ENCODE measurements at regions not wholly inside any gene's neighbourhood (a gene's known extent, or its start where the extent isn't known, plus 50 kb on each side); places are given as distances from the start of the nearest gene placed in this dataset.

DNA sequence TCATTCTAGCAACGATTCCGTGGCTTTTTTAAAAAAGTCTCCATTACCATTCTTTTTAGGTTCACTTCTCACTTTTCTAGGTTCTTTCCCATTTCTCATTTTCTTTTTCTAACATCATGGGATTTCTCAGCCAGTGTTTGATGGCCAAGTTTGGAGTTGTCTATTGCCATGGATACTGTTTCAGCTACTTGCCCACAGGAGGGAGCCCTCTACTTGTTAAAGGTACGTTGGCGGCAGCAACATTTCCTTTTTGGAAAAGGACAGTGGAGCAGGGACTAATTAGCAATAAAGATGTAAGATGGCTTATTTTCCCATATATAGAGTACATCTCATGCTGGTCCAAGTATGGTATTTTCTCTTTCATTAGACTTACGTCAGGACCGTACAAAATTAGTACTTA is 2257.5 kb upstream of the C9orf72 start:
- TF ChIP-seq, protein P1, sequence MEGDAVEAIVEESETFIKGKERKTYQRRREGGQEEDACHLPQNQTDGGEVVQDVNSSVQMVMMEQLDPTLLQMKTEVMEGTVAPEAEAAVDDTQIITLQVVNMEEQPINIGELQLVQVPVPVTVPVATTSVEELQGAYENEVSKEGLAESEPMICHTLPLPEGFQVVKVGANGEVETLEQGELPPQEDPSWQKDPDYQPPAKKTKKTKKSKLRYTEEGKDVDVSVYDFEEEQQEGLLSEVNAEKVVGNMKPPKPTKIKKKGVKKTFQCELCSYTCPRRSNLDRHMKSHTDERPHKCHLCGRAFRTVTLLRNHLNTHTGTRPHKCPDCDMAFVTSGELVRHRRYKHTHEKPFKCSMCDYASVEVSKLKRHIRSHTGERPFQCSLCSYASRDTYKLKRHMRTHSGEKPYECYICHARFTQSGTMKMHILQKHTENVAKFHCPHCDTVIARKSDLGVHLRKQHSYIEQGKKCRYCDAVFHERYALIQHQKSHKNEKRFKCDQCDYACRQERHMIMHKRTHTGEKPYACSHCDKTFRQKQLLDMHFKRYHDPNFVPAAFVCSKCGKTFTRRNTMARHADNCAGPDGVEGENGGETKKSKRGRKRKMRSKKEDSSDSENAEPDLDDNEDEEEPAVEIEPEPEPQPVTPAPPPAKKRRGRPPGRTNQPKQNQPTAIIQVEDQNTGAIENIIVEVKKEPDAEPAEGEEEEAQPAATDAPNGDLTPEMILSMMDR (conservative IDR thresholded peaks at IDR 0.05; ENCODE audit: low read depth, low read length) = peak; percentile 28; the same call in 1 of the 2 replicates
- TF ChIP-seq POLR2A (IDR thresholded peaks at IDR 0.05; ENCODE audit: low read depth, low read length) (no peak), MAZ (IDR thresholded peaks at IDR 0.05; ENCODE audit: borderline replicate concordance, low read depth, low read length) (no peak)
- TF ChIP-seq, protein P2, sequence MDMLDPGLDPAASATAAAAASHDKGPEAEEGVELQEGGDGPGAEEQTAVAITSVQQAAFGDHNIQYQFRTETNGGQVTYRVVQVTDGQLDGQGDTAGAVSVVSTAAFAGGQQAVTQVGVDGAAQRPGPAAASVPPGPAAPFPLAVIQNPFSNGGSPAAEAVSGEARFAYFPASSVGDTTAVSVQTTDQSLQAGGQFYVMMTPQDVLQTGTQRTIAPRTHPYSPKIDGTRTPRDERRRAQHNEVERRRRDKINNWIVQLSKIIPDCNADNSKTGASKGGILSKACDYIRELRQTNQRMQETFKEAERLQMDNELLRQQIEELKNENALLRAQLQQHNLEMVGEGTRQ (IDR thresholded peaks at IDR 0.05; ENCODE audit: low read depth, low read length) = no peak
